ENCODE measurements at regions not wholly inside any gene's neighbourhood (a gene's known extent, or its start where the extent isn't known, plus 50 kb on each side); places are given as distances from the start of the nearest gene placed in this dataset.

GRCh38 chr18:75546964-75547363 lies 119.5 kb upstream of the SMIM21 start:
- no peaks in the 10 kb centered on the region for H3F3A ChIP-seq (ENCODE audit: insufficient read depth, low read length)
- no peak overlapping the region for H2AFZ ChIP-seq (ENCODE audit: low read length)
- no peaks in the 10 kb centered on the region for H3K9me2 ChIP-seq (replicated peaks; ENCODE audit: insufficient read depth, low read length)
- H3K4me3 ChIP-seq (ENCODE audit: low read length) = no peak overlapping the region
- no peak overlapping the region for H3K4me2 ChIP-seq (ENCODE audit: low read depth, low read length)
- no peaks in the 10 kb centered on the region for H3K4me1 ChIP-seq (ENCODE audit: low read length)
- H3K27ac ChIP-seq (ENCODE audit: low read length) = no peak overlapping the region
- DNase-seq = no peak
- H3K9me3 ChIP-seq (replicated peaks; ENCODE audit: insufficient read depth, low read length) = no peaks in the 10 kb centered on the region
- no peaks in the 10 kb centered on the region for H3K27me3 ChIP-seq (replicated peaks; ENCODE audit: insufficient read depth, low read length)
- no peaks in the 10 kb centered on the region for H3K36me3 ChIP-seq (replicated peaks; ENCODE audit: insufficient read depth, low read length)
- no peaks in the 10 kb centered on the region for H4K20me1 ChIP-seq (ENCODE audit: insufficient read depth, low read length)
- no peak overlapping the region for H3K9ac ChIP-seq (ENCODE audit: low read length)
- no peak for TF ChIP-seq EZH2phosphoT487 (IDR thresholded peaks at IDR 0.05; ENCODE audit: low read length)
- H3K79me2 ChIP-seq (ENCODE audit: low read length) = no peaks in the 10 kb centered on the region

GRCh38 chr18:75545189-75545588 lies 117.7 kb upstream of the SMIM21 start:
- H3F3A ChIP-seq (ENCODE audit: insufficient read depth, low read length) = no peaks in the 10 kb centered on the region
- H3K36me3 ChIP-seq (replicated peaks; ENCODE audit: insufficient read depth, low read length) = no peaks in the 10 kb centered on the region
- H3K9me2 ChIP-seq (replicated peaks; ENCODE audit: insufficient read depth, low read length) = no peaks in the 10 kb centered on the region
- no peak overlapping the region for H3K4me3 ChIP-seq (ENCODE audit: low read length)
- H4K20me1 ChIP-seq (ENCODE audit: insufficient read depth, low read length) = no peaks in the 10 kb centered on the region
- no peak for DNase-seq
- H3K79me2 ChIP-seq (ENCODE audit: low read length) = no peaks in the 10 kb centered on the region
- H3K9ac ChIP-seq (ENCODE audit: low read length) = no peak overlapping the region
- H3K9me3 ChIP-seq (replicated peaks; ENCODE audit: insufficient read depth, low read length) = no peaks in the 10 kb centered on the region
- no peaks in the 10 kb centered on the region for H3K27me3 ChIP-seq (replicated peaks; ENCODE audit: insufficient read depth, low read length)
- H3K4me1 ChIP-seq (ENCODE audit: low read length) = no peaks in the 10 kb centered on the region
- H3K4me2 ChIP-seq (ENCODE audit: low read depth, low read length) = no peak overlapping the region
- H3K27ac ChIP-seq (ENCODE audit: low read length) = no peak overlapping the region
- TF ChIP-seq CTCF (IDR thresholded peaks at IDR 0.05; ENCODE audit: low read length) (no peak), EZH2phosphoT487 (IDR thresholded peaks at IDR 0.05; ENCODE audit: low read length) (no peak), EZH2 (optimal IDR thresholded peaks at IDR 0.05; ENCODE audit: low read depth, low read length) (no peak)
- no peak overlapping the region for H2AFZ ChIP-seq (ENCODE audit: low read length)

GRCh38 chr18:75544496-75544895 lies 117.0 kb upstream of the SMIM21 start:
- no peak overlapping the region for H3K9ac ChIP-seq (ENCODE audit: low read length)
- H3K4me2 ChIP-seq (ENCODE audit: low read depth, low read length) = no peak overlapping the region
- no peaks in the 10 kb centered on the region for H3F3A ChIP-seq (ENCODE audit: insufficient read depth, low read length)
- no peaks in the 10 kb centered on the region for H3K36me3 ChIP-seq (replicated peaks; ENCODE audit: insufficient read depth, low read length)
- H2AFZ ChIP-seq (ENCODE audit: low read length) = no peak overlapping the region
- H3K27me3 ChIP-seq (replicated peaks; ENCODE audit: insufficient read depth, low read length) = no peaks in the 10 kb centered on the region
- DNase-seq = no peak
- H3K4me1 ChIP-seq (ENCODE audit: low read length) = no peaks in the 10 kb centered on the region
- no peaks in the 10 kb centered on the region for H3K79me2 ChIP-seq (ENCODE audit: low read length)
- H3K9me3 ChIP-seq (replicated peaks; ENCODE audit: insufficient read depth, low read length) = no peaks in the 10 kb centered on the region
- H3K4me3 ChIP-seq (ENCODE audit: low read length) = no peak overlapping the region
- H4K20me1 ChIP-seq (ENCODE audit: insufficient read depth, low read length) = no peaks in the 10 kb centered on the region
- TF ChIP-seq CTCF (IDR thresholded peaks at IDR 0.05; ENCODE audit: low read length) (no peak), EZH2phosphoT487 (IDR thresholded peaks at IDR 0.05; ENCODE audit: low read length) (no peak), EZH2 (optimal IDR thresholded peaks at IDR 0.05; ENCODE audit: low read depth, low read length) (no peak)
- no peaks in the 10 kb centered on the region for H3K9me2 ChIP-seq (replicated peaks; ENCODE audit: insufficient read depth, low read length)
- no peak overlapping the region for H3K27ac ChIP-seq (ENCODE audit: low read length)

GRCh38 chr18:75544051-75544481 lies 116.6 kb upstream of the SMIM21 start:
- TF ChIP-seq CTCF (IDR thresholded peaks at IDR 0.05; ENCODE audit: low read length) (no peak), EZH2phosphoT487 (IDR thresholded peaks at IDR 0.05; ENCODE audit: low read length) (no peak), EZH2 (optimal IDR thresholded peaks at IDR 0.05; ENCODE audit: low read depth, low read length) (no peak)
- no peak overlapping the region for H2AFZ ChIP-seq (ENCODE audit: low read length)
- H3K9me3 ChIP-seq (replicated peaks; ENCODE audit: insufficient read depth, low read length) = no peaks in the 10 kb centered on the region
- no peak overlapping the region for H3K9ac ChIP-seq (ENCODE audit: low read length)
- DNase-seq = no peak
- H4K20me1 ChIP-seq (ENCODE audit: insufficient read depth, low read length) = no peaks in the 10 kb centered on the region
- no peak overlapping the region for H3K4me3 ChIP-seq (ENCODE audit: low read length)
- H3K9me2 ChIP-seq (replicated peaks; ENCODE audit: insufficient read depth, low read length) = no peaks in the 10 kb centered on the region
- no peaks in the 10 kb centered on the region for H3K27me3 ChIP-seq (replicated peaks; ENCODE audit: insufficient read depth, low read length)
- H3K79me2 ChIP-seq (ENCODE audit: low read length) = no peaks in the 10 kb centered on the region
- no peaks in the 10 kb centered on the region for H3K4me1 ChIP-seq (ENCODE audit: low read length)
- H3K27ac ChIP-seq (ENCODE audit: low read length) = no peak overlapping the region
- no peaks in the 10 kb centered on the region for H3K36me3 ChIP-seq (replicated peaks; ENCODE audit: insufficient read depth, low read length)
- H3F3A ChIP-seq (ENCODE audit: insufficient read depth, low read length) = no peaks in the 10 kb centered on the region
- H3K4me2 ChIP-seq (ENCODE audit: low read depth, low read length) = no peak overlapping the region
